ENCODE measurements at regions not wholly inside any gene's neighbourhood (a gene's known extent, or its start where the extent isn't known, plus 50 kb on each side); places are given as distances from the start of the nearest gene placed in this dataset.

- H3K9me3 Mint-ChIP-seq, result no peaks in the 10 kb centered on the region
- CTCF ChIA-PET, result no interaction called here
- no peaks in the 10 kb centered on the region for H3K27me3 Mint-ChIP-seq
- no peak for DNase-seq
- H3K36me3 Mint-ChIP-seq (ENCODE audit: low read depth), result no peaks in the 10 kb centered on the region
- H3K4me3 Mint-ChIP-seq, result no peak overlapping the region
- POLR2A ChIA-PET, result no interaction called here
- H3K4me1 Mint-ChIP-seq, result no peaks in the 10 kb centered on the region
- H3K27ac Mint-ChIP-seq, result no peak overlapping the region
Observed at GRCh38 chr2:167900435-167901114, 346.8 kb downstream of the STK39 start.

DNA sequence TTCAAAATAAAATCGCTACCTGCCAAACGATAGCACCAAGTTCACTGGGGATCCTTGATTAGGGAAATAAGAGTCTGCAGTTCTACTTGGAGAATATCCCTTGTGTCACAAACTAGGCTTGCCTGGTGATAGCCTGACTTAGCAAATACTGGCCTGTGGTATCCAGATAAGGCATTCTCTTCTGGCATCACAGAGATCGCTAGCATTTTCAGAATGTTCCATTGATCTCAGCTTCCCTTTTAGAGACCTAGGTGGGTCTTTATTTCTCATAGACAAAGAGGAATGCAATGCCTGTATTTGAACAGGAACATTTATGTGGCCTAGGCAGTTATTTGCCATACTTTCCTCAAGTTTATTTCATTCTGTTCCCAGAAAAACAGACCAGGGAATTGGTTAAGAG lies 349.1 kb downstream of the STK39 start:
- no peaks in the 10 kb centered on the region for H3K27me3 Mint-ChIP-seq
- ChIA-PET CTCF (no interaction called here), POLR2A (no interaction called here)
- no peak for DNase-seq
- H3K9me3 Mint-ChIP-seq, result no peaks in the 10 kb centered on the region
- no peaks in the 10 kb centered on the region for H3K36me3 Mint-ChIP-seq (ENCODE audit: low read depth)
- H3K27ac Mint-ChIP-seq, result no peak overlapping the region
- no peaks in the 10 kb centered on the region for H3K4me1 Mint-ChIP-seq
- no peak overlapping the region for H3K4me3 Mint-ChIP-seq

DNA sequence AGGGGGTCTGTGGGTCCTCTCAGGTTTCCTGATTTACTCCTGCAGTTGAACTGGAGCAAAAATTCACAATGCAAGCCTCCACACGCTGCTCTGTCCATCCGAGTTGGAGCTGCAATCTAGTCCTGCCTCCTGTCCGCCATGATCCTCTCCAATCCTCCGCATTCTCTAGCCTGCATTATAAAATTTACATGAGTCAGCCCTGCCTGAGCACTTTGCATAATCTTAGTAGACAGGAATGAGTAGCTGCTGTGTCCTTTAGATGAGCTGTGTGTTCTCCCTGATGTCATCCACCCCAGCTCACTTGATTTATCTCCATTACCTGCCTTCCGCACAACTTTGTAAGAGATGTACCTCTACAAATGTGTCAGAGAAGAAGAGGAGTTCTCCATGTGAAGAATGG lies 355.6 kb downstream of the STK39 start:
- POLR2A ChIA-PET, result no interaction called here

DNA sequence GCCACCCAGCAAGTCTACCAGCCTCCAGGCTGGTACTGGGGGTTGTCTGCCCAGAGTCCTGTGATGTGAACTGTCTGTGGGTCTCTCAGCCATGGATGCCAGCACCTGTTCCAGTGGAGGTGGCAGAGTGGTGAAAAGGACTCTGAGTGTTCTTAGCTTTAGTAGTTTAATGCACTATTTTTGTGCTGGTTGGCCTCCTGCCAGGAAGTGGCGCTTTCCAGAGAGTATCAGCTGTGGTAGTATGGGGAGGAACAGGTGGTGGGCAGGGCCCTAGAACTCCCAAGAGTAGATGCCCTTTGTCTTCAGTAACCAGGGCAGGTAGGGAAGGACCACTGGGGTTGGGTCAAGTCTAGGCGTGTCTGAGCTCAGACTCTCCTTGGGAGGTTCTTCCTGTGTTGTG lies 356.7 kb downstream of the STK39 start:
- H3K4me3 Mint-ChIP-seq, result no peak overlapping the region
- H3K27ac Mint-ChIP-seq, result no peak overlapping the region
- no peaks in the 10 kb centered on the region for H3K4me1 Mint-ChIP-seq
- no peak for DNase-seq
- H3K36me3 Mint-ChIP-seq (ENCODE audit: low read depth), result no peaks in the 10 kb centered on the region
- H3K9me3 Mint-ChIP-seq, result peaks cover 8% of the 10 kb centered on the region
- H3K27me3 Mint-ChIP-seq, result peaks cover 22% of the 10 kb centered on the region
- CTCF ChIA-PET, result no interaction called here
- POLR2A ChIA-PET, result no interaction called here

More for the DNA sequence above, 355.6 kb downstream of the STK39 start:
- no peak overlapping the region for H3K4me3 Mint-ChIP-seq
- H3K9me3 Mint-ChIP-seq, result peaks cover 8% of the 10 kb centered on the region
- H3K27me3 Mint-ChIP-seq, result peaks cover 22% of the 10 kb centered on the region
- CTCF ChIA-PET, result no interaction called here
- H3K36me3 Mint-ChIP-seq (ENCODE audit: low read depth), result no peaks in the 10 kb centered on the region
- DNase-seq, result no peak
- H3K4me1 Mint-ChIP-seq, result no peaks in the 10 kb centered on the region
- no peak overlapping the region for H3K27ac Mint-ChIP-seq

GRCh38 chr2:167880415-167880814 lies 367.0 kb downstream of the STK39 start:
- Mint-ChIP-seq H3K4me3 (no peak overlapping the region), H3K4me1 (no peaks in the 10 kb centered on the region), H3K27me3 (peaks cover 14% of the 10 kb centered on the region), H3K9me3 (no peaks in the 10 kb centered on the region), H3K27ac (no peak overlapping the region), H3K36me3 (ENCODE audit: low read depth) (no peaks in the 10 kb centered on the region)
- no peak for DNase-seq
- ChIA-PET CTCF (no interaction called here), POLR2A (no interaction called here)

GRCh38 chr2:167875529-167875928 lies 371.9 kb downstream of the STK39 start:
- H3K4me1 Mint-ChIP-seq, result no peaks in the 10 kb centered on the region
- no peak overlapping the region for H3K4me3 Mint-ChIP-seq
- CTCF ChIA-PET, result no interaction called here
- H3K27ac Mint-ChIP-seq, result no peak overlapping the region
- POLR2A ChIA-PET, result no interaction called here
- H3K36me3 Mint-ChIP-seq (ENCODE audit: low read depth), result no peaks in the 10 kb centered on the region
- peaks cover 2% of the 10 kb centered on the region for H3K27me3 Mint-ChIP-seq
- no peak for DNase-seq
- no peaks in the 10 kb centered on the region for H3K9me3 Mint-ChIP-seq

- Mint-ChIP-seq H3K27ac (no peak overlapping the region), H3K27me3 (peaks cover 2% of the 10 kb centered on the region), H3K9me3 (no peaks in the 10 kb centered on the region), H3K36me3 (ENCODE audit: low read depth) (no peaks in the 10 kb centered on the region), H3K4me3 (no peak overlapping the region), H3K4me1 (no peaks in the 10 kb centered on the region)
- ChIA-PET POLR2A (no interaction called here), CTCF (no interaction called here)
- no peak for DNase-seq
Observed at GRCh38 chr2:167874812-167875211, 372.6 kb downstream of the STK39 start.

- Mint-ChIP-seq H3K27me3 (no peaks in the 10 kb centered on the region), H3K9me3 (no peaks in the 10 kb centered on the region), H3K27ac (no peak overlapping the region), H3K36me3 (ENCODE audit: low read depth) (no peaks in the 10 kb centered on the region), H3K4me3 (no peak overlapping the region), H3K4me1 (no peaks in the 10 kb centered on the region)
- DNase-seq, result no peak
- ChIA-PET CTCF (interaction anchor here (0.7 kb wide), 1 partner anchor 165 kb away, joined by 3 read pairs; no protein-coding TSS in a partner anchor), POLR2A (no interaction called here)
Observed at GRCh38 chr2:167871286-167871685, 376.1 kb downstream of the STK39 start.

GRCh38 chr2:167869200-167869599 lies 378.2 kb downstream of the STK39 start:
- H3K27ac Mint-ChIP-seq, result no peak overlapping the region
- ChIA-PET CTCF (no interaction called here), POLR2A (no interaction called here)
- H3K27me3 Mint-ChIP-seq, result peaks cover 4% of the 10 kb centered on the region
- DNase-seq, result no peak
- no peak overlapping the region for H3K4me3 Mint-ChIP-seq
- H3K36me3 Mint-ChIP-seq (ENCODE audit: low read depth), result no peaks in the 10 kb centered on the region
- no peaks in the 10 kb centered on the region for H3K9me3 Mint-ChIP-seq
- H3K4me1 Mint-ChIP-seq, result no peaks in the 10 kb centered on the region

DNA sequence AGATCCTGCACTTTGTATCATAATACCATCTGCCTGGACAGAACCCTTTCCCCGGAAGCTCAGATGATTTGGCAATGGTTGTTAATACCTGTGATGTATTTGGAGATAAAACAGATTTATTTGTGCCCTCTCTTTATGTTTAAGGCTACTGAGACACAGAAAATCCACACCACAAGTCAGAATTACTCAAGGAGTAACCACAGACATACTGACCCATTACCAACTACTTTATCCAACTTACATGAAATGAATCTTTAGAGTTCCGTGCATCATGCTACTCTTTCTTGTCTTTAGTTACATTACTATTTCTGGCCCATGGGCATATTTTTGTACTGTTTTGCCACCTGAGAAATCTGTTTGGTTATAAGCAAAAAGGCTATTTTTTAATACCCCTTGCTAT lies 384.0 kb downstream of the STK39 start:
- H3K4me1 Mint-ChIP-seq, result peaks cover 13% of the 10 kb centered on the region
- peaks cover 10% of the 10 kb centered on the region for H3K27me3 Mint-ChIP-seq
- H3K27ac Mint-ChIP-seq, result no peak overlapping the region
- no peaks in the 10 kb centered on the region for H3K36me3 Mint-ChIP-seq (ENCODE audit: low read depth)
- no peaks in the 10 kb centered on the region for H3K9me3 Mint-ChIP-seq
- POLR2A ChIA-PET, result no interaction called here
- DNase-seq, result no peak
- CTCF ChIA-PET, result no interaction called here
- H3K4me3 Mint-ChIP-seq, result no peak overlapping the region

DNA sequence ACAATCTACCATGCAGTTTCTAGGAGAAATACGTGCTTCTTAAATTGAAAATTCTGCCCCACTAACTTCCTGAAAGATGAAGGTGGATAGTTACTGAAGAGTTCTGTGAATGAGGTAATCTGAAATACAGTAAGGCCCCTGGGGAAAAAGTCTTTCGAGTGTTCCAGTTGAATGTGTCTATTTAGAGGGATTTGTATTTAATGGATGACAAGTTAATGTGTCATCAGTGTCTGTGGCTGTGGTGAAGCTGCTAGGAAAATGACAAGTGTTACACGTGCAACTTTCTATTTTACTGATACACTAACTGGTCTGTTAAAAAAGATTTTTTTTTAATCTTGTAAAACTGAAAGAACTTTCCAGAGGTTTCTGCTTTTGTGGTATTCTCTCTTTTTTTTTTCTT lies 384.6 kb downstream of the STK39 start:
- ChIA-PET POLR2A (no interaction called here), CTCF (no interaction called here)
- Mint-ChIP-seq H3K9me3 (no peaks in the 10 kb centered on the region), H3K27me3 (peaks cover 10% of the 10 kb centered on the region), H3K27ac (no peak overlapping the region), H3K36me3 (ENCODE audit: low read depth) (no peaks in the 10 kb centered on the region), H3K4me3 (no peak overlapping the region), H3K4me1 (peaks cover 13% of the 10 kb centered on the region)
- no peak for DNase-seq

DNA sequence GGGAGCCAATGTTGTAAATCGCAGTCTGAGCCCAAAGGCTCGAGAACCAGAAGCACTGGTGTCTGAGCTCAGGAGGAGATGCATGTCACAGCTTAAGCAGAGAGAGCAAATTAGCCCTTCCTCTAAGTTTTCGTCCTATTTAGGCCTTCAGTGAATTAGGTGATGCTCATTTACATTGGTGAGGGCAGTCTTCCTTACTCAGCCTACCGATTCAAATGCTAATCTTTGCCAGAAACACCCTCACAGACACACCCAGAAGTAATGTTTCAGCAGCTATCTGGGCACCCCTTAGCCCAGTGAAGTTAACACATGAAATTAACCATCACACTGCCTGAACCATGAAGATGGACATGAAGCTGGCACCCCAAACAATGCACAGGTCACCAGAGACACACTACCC lies 385.1 kb downstream of the STK39 start:
- CTCF ChIA-PET, result no interaction called here
- Mint-ChIP-seq H3K4me3 (no peak overlapping the region), H3K27ac (no peak overlapping the region), H3K9me3 (no peaks in the 10 kb centered on the region), H3K4me1 (peaks cover 13% of the 10 kb centered on the region), H3K27me3 (peaks cover 11% of the 10 kb centered on the region), H3K36me3 (ENCODE audit: low read depth) (no peaks in the 10 kb centered on the region)
- POLR2A ChIA-PET, result no interaction called here
- no peak for DNase-seq

- no peak for DNase-seq
- Mint-ChIP-seq H3K27me3 (peaks cover 15% of the 10 kb centered on the region), H3K4me1 (peaks cover 13% of the 10 kb centered on the region), H3K4me3 (no peak overlapping the region), H3K9me3 (no peaks in the 10 kb centered on the region), H3K27ac (no peak overlapping the region), H3K36me3 (ENCODE audit: low read depth) (no peaks in the 10 kb centered on the region)
- ChIA-PET CTCF (no interaction called here), POLR2A (no interaction called here)
Observed at GRCh38 chr2:167861574-167862193, 385.7 kb downstream of the STK39 start.

- Mint-ChIP-seq H3K36me3 (ENCODE audit: low read depth) (no peaks in the 10 kb centered on the region), H3K4me1 (peaks cover 13% of the 10 kb centered on the region), H3K27ac (no peak overlapping the region), H3K4me3 (no peak overlapping the region), H3K27me3 (peaks cover 17% of the 10 kb centered on the region), H3K9me3 (no peaks in the 10 kb centered on the region)
- POLR2A ChIA-PET, result no interaction called here
- DNase-seq, result no peak
- CTCF ChIA-PET, result no interaction called here
Observed at GRCh38 chr2:167860082-167860481, 387.3 kb downstream of the STK39 start.
